ENCODE measurements at regions not wholly inside any gene's neighbourhood (a gene's known extent, or its start where the extent isn't known, plus 50 kb on each side); places are given as distances from the start of the nearest gene placed in this dataset.

- H3F3A ChIP-seq (ENCODE audit: low read depth): no peaks in the 10 kb centered on the region
- H3K79me2 ChIP-seq (ENCODE audit: insufficient read depth, low read length): no peaks in the 10 kb centered on the region
- no peak overlapping the region for H3K9ac ChIP-seq (ENCODE audit: low read depth, low read length, poor library complexity, severe bottlenecking)
- peaks cover 12% of the 10 kb centered on the region for H3K27me3 ChIP-seq (ENCODE audit: insufficient read depth, low read length, poor library complexity, severe bottlenecking)
- H3K36me3 ChIP-seq (ENCODE audit: insufficient read depth, low read length): no peaks in the 10 kb centered on the region
- H3K4me1 ChIP-seq (ENCODE audit: insufficient read depth, low read length, poor library complexity, severe bottlenecking): no peaks in the 10 kb centered on the region
- TF ChIP-seq CTCF (conservative IDR thresholded peaks at IDR 0.05; ENCODE audit: low read length): no peak
- no peak for TF ChIP-seq EZH2phosphoT487 (IDR thresholded peaks at IDR 0.05; ENCODE audit: borderline replicate concordance)
- no peaks in the 10 kb centered on the region for H3K9me2 ChIP-seq (replicated peaks; ENCODE audit: low read depth, low read length)
- H4K20me1 ChIP-seq (ENCODE audit: insufficient read depth, low read length, poor library complexity, severe bottlenecking): no peaks in the 10 kb centered on the region
- H3K9me3 ChIP-seq (ENCODE audit: insufficient read depth, low read depth, low read length): no peaks in the 10 kb centered on the region
- no peak overlapping the region for H2AFZ ChIP-seq (ENCODE audit: low read length)
- no peak overlapping the region for H3K4me3 ChIP-seq (ENCODE audit: low read length, poor library complexity, severe bottlenecking)
- H3K4me2 ChIP-seq (ENCODE audit: low read depth, low read length, poor library complexity, severe bottlenecking): no peak overlapping the region
Observed at GRCh38 chr6:137320271-137320670, 101.1 kb upstream of the IFNGR1 start.

GRCh38 chr6:137316626-137317025, 97.4 kb upstream of the IFNGR1 start:
- H2AFZ ChIP-seq (ENCODE audit: low read length): no peak overlapping the region
- no peaks in the 10 kb centered on the region for H4K20me1 ChIP-seq (ENCODE audit: insufficient read depth, low read length, poor library complexity, severe bottlenecking)
- no peak overlapping the region for H3K4me2 ChIP-seq (ENCODE audit: low read depth, low read length, poor library complexity, severe bottlenecking)
- H3K9me3 ChIP-seq (ENCODE audit: insufficient read depth, low read depth, low read length): no peaks in the 10 kb centered on the region
- H3K27me3 ChIP-seq (ENCODE audit: insufficient read depth, low read length, poor library complexity, severe bottlenecking): peaks cover 12% of the 10 kb centered on the region
- H3K4me1 ChIP-seq (ENCODE audit: insufficient read depth, low read length, poor library complexity, severe bottlenecking): no peaks in the 10 kb centered on the region
- no peaks in the 10 kb centered on the region for H3K36me3 ChIP-seq (ENCODE audit: insufficient read depth, low read length)
- H3K9me2 ChIP-seq (replicated peaks; ENCODE audit: low read depth, low read length): no peaks in the 10 kb centered on the region
- H3K4me3 ChIP-seq (ENCODE audit: low read length, poor library complexity, severe bottlenecking): no peak overlapping the region
- H3K79me2 ChIP-seq (ENCODE audit: insufficient read depth, low read length): no peaks in the 10 kb centered on the region
- no peak for TF ChIP-seq CTCF (conservative IDR thresholded peaks at IDR 0.05; ENCODE audit: low read length)
- TF ChIP-seq EZH2phosphoT487 (IDR thresholded peaks at IDR 0.05; ENCODE audit: borderline replicate concordance): no peak
- no peak overlapping the region for H3K9ac ChIP-seq (ENCODE audit: low read depth, low read length, poor library complexity, severe bottlenecking)
- H3F3A ChIP-seq (ENCODE audit: low read depth): no peaks in the 10 kb centered on the region

DNA sequence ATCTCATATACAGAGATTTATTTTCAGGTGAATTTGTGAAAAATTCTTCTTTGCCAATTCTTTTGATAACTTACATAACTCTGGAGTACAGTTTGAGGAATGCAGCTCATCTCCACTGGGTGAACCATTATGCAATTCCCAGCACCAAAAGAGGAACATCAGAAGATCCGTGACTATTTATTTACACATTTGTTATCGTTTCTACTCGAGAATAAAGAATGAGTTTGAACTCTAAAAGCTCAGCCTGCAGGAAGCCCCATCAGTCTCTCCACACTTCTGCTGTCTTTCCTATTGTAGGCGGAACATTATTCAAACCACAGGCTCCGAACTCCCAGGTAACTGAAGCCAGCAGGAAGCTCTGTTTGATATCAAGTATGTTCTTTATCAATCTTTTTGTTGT, 95.9 kb upstream of the IFNGR1 start:
- no peak overlapping the region for H2AFZ ChIP-seq (ENCODE audit: low read length)
- no peaks in the 10 kb centered on the region for H3F3A ChIP-seq (ENCODE audit: low read depth)
- H3K4me3 ChIP-seq (ENCODE audit: low read length, poor library complexity, severe bottlenecking): no peak overlapping the region
- H3K79me2 ChIP-seq (ENCODE audit: insufficient read depth, low read length): no peaks in the 10 kb centered on the region
- peaks cover 7% of the 10 kb centered on the region for H3K27me3 ChIP-seq (ENCODE audit: insufficient read depth, low read length, poor library complexity, severe bottlenecking)
- no peak overlapping the region for H3K4me2 ChIP-seq (ENCODE audit: low read depth, low read length, poor library complexity, severe bottlenecking)
- TF ChIP-seq EZH2phosphoT487 (IDR thresholded peaks at IDR 0.05; ENCODE audit: borderline replicate concordance) (no peak), CTCF (conservative IDR thresholded peaks at IDR 0.05; ENCODE audit: low read length) (no peak)
- no peaks in the 10 kb centered on the region for H3K9me2 ChIP-seq (replicated peaks; ENCODE audit: low read depth, low read length)
- H3K4me1 ChIP-seq (ENCODE audit: insufficient read depth, low read length, poor library complexity, severe bottlenecking): no peaks in the 10 kb centered on the region
- H3K36me3 ChIP-seq (ENCODE audit: insufficient read depth, low read length): no peaks in the 10 kb centered on the region
- H3K9me3 ChIP-seq (ENCODE audit: insufficient read depth, low read depth, low read length): no peaks in the 10 kb centered on the region
- H4K20me1 ChIP-seq (ENCODE audit: insufficient read depth, low read length, poor library complexity, severe bottlenecking): no peaks in the 10 kb centered on the region
- no peak overlapping the region for H3K9ac ChIP-seq (ENCODE audit: low read depth, low read length, poor library complexity, severe bottlenecking)
